CD4-positive, alpha-beta memory T cell (primary cell): ENCODE measurements at regions not wholly inside any gene's neighbourhood (a gene's known extent, or its start where the extent isn't known, plus 50 kb on each side); places are given as distances from the start of the nearest gene placed in this dataset. TPM values are rescaled to one million over a fixed set of nuclear protein-coding genes. Genes with fewer than 3 reads are reported as not detected.
"Not testable (repeated sequence)": the region's sequence is repeated elsewhere in the genome, so short reads cannot be mapped to it uniquely, and the experiment has no call there.

Experiments
- CTCF ChIA-PET: fragments of 350-600 bp; sonication (Branson Sonifier 250); formaldehyde crosslinking; loops from one replicate; lab custom pipeline; 2021; ENCODE audit warnings: inconsistent platforms; ENCODE audit not compliant: partially characterized antibody; lab: Charles Lee
- POLR2A ChIA-PET: fragments of 350-600 bp; sonication (Branson Sonifier 250); formaldehyde crosslinking; loops from one replicate; lab custom pipeline; 2021; ENCODE audit not compliant: partially characterized antibody; lab: Charles Lee
- DNase-seq, 5 donors: peaks; one replicate each; pipeline versions ENCODE4 v3.0.0 to v3.0.0-alpha.2; 2020 to 2022; ENCODE audit warnings: mixed read lengths in 1 of 5
- H3K27ac ChIP-seq: one replicate; pipeline ENCODE4 v1.7.0; 2013; ENCODE audit warnings: low read depth, low read length
- H3K27me3 ChIP-seq: 2 replicates; pipeline ENCODE4 v1.7.0; 2013; ENCODE audit warnings: mild to moderate bottlenecking, low read length, moderate library complexity; ENCODE audit not compliant: insufficient read depth
- H3K36me3 ChIP-seq: 2 replicates; pipeline ENCODE4 v1.7.0; 2013; ENCODE audit warnings: mild to moderate bottlenecking, low read length, moderate library complexity; ENCODE audit not compliant: insufficient read depth
- H3K4me1 ChIP-seq: 2 replicates; pipeline ENCODE4 v1.7.0; 2013; ENCODE audit warnings: mild to moderate bottlenecking, low read length, moderate library complexity; ENCODE audit not compliant: insufficient read depth
- H3K4me3 ChIP-seq, 2 donors: one replicate each; pipeline ENCODE4 v1.7.0; 2013; ENCODE audit warnings: low read length in 2 of 2, mild to moderate bottlenecking in 1 of 2
- H3K9me3 ChIP-seq, 2 donors: one replicate each; pipeline ENCODE4 v1.7.0; 2013; ENCODE audit warnings: low read length in 2 of 2, control low read depth in 1 of 2; ENCODE audit not compliant: control insufficient read depth in 1 of 2
- H3K27ac Mint-ChIP-seq, 7 donors: one replicate each; pipeline ENCODE4 v1.8.0; 2020 to 2021; ENCODE audit warnings: mixed read lengths in 7 of 7, mild to moderate bottlenecking in 6 of 7, inconsistent platforms in 3 of 7, moderate library complexity in 3 of 7
- H3K27me3 Mint-ChIP-seq, 2 donors: one replicate each; pipeline ENCODE4 v1.8.0; 2020 to 2021; ENCODE audit warnings: mixed read lengths in 2 of 2
- H3K36me3 Mint-ChIP-seq, 2 donors: one replicate each; pipeline ENCODE4 v1.8.0; 2020 to 2021; ENCODE audit warnings: mixed read lengths in 2 of 2, inconsistent platforms in 1 of 2, mild to moderate bottlenecking in 1 of 2
- H3K4me1 Mint-ChIP-seq, 4 donors: one replicate each; pipeline ENCODE4 v1.8.0; 2020 to 2021; ENCODE audit warnings: mixed read lengths in 4 of 4, mild to moderate bottlenecking in 1 of 4
- H3K4me3 Mint-ChIP-seq, 8 donors: one replicate each; pipeline ENCODE4 v1.8.0; 2020 to 2021; ENCODE audit warnings: mixed read lengths in 8 of 8, mild to moderate bottlenecking in 7 of 8, moderate library complexity in 6 of 8, inconsistent platforms in 3 of 8
- H3K9me3 Mint-ChIP-seq, 8 donors: one replicate each; pipeline ENCODE4 v1.8.0; 2020 to 2021; ENCODE audit warnings: mixed read lengths in 8 of 8, mild to moderate bottlenecking in 5 of 8, inconsistent platforms in 3 of 8, moderate library complexity in 1 of 8
- intact Hi-C: fragments of 100-400 bp; cut with micrococcal nuclease; formaldehyde crosslinking; loops from one replicate; pipeline ENCODE4 v1.15.1; 2023
- microRNA-seq: library from miRNA; unstranded; fragments of <30 nt; microRNA quantifications from one replicate; pipeline ENCODE4 v1.2.0, GENCODE V29; 2021; ENCODE audit warnings: borderline replicate concordance, borderline number of aligned reads, borderline microRNAs expressed, mixed read lengths

DNA sequence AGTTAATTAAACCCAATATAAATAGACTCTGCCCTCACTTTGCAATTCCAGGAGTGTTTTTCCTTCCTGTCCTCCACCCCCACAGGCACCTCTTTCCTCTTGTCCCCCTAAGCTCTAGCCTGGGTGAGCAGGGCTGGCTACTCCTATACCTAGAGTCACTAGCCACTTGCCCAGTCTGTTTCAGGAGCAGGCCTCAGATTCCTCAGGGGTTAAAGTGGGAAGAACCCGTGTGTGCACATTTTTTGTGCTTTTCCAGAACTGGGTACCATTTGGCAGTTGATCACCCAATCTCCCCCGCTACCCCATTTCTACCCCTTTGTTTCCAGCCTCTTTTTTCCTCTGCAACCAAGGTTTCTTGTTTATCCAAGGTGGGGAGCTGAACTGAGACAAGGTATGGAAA lies 153.4 kb downstream of the OR4F15 start:
- H3K4me3 ChIP-seq, H3K36me3 ChIP-seq, H3K4me3 Mint-ChIP-seq, H3K27me3 ChIP-seq, H3K4me1 Mint-ChIP-seq, CTCF ChIA-PET, POLR2A ChIA-PET, H3K36me3 Mint-ChIP-seq, H3K27ac Mint-ChIP-seq, intact Hi-C loops, H3K27me3 Mint-ChIP-seq, H3K9me3 ChIP-seq, H3K27ac ChIP-seq, DNase-seq, H3K9me3 Mint-ChIP-seq, H3K4me1 ChIP-seq: not testable (repeated sequence)

DNA sequence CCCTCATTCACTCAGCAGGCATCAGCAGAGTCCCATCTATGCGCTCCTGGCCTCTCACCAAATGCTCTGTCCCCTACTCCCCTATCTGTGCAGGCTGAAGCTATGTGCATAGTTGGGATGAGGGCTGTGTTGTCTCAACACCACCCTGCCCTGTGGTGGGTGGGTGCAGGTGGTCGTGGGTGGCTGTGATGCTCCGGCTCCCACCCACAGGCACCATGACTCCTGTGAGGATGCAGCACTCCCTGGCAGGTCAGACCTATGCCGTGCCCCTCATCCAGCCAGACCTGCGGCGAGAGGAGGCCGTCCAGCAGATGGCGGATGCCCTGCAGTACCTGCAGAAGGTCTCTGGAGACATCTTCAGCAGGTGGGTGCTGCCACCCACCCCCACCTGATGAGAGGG lies 153.9 kb downstream of the OR4F15 start:
- H3K4me1 Mint-ChIP-seq, H3K36me3 ChIP-seq, intact Hi-C loops, H3K27me3 Mint-ChIP-seq, H3K27ac ChIP-seq, H3K4me1 ChIP-seq, H3K36me3 Mint-ChIP-seq, POLR2A ChIA-PET, H3K27me3 ChIP-seq, H3K4me3 ChIP-seq, CTCF ChIA-PET, H3K9me3 Mint-ChIP-seq, H3K9me3 ChIP-seq: not testable (repeated sequence)
- DNase-seq: peak in 1 of 5 donors; percentile 7
- H3K27ac Mint-ChIP-seq: peak overlapping the region in 1 of 7 donors; percentile 29
- H3K4me3 Mint-ChIP-seq: peak overlapping the region in 1 of 8 donors; percentile 21

GRCh38 chr15:101967364-101967763 lies 155.4 kb downstream of the OR4F15 start:
- H3K27ac ChIP-seq, intact Hi-C loops, H3K9me3 ChIP-seq, H3K27me3 ChIP-seq, CTCF ChIA-PET, H3K4me3 ChIP-seq, H3K4me3 Mint-ChIP-seq, H3K36me3 Mint-ChIP-seq, H3K36me3 ChIP-seq, H3K9me3 Mint-ChIP-seq, POLR2A ChIA-PET, H3K27ac Mint-ChIP-seq, H3K27me3 Mint-ChIP-seq, H3K4me1 ChIP-seq, DNase-seq, H3K4me1 Mint-ChIP-seq: not testable (repeated sequence)

GRCh38 chr15:101970605-101971004 lies 158.6 kb downstream of the OR4F15 start:
- H3K27ac ChIP-seq, DNase-seq, CTCF ChIA-PET, H3K4me3 Mint-ChIP-seq, H3K4me1 ChIP-seq, H3K27ac Mint-ChIP-seq, H3K27me3 Mint-ChIP-seq, H3K4me1 Mint-ChIP-seq, H3K36me3 ChIP-seq, H3K36me3 Mint-ChIP-seq, H3K4me3 ChIP-seq, POLR2A ChIA-PET, intact Hi-C loops, H3K9me3 ChIP-seq, H3K27me3 ChIP-seq, H3K9me3 Mint-ChIP-seq: not testable (repeated sequence)

GRCh38 chr15:101977281-101977680 lies 165.3 kb downstream of the OR4F15 start:
- H3K9me3 ChIP-seq, H3K4me3 Mint-ChIP-seq, H3K27me3 ChIP-seq, CTCF ChIA-PET, H3K36me3 Mint-ChIP-seq, H3K4me3 ChIP-seq, H3K9me3 Mint-ChIP-seq, H3K4me1 ChIP-seq, H3K4me1 Mint-ChIP-seq, H3K27me3 Mint-ChIP-seq, POLR2A ChIA-PET, H3K27ac Mint-ChIP-seq, H3K36me3 ChIP-seq, H3K27ac ChIP-seq, intact Hi-C loops, DNase-seq: not testable (repeated sequence)

DNA sequence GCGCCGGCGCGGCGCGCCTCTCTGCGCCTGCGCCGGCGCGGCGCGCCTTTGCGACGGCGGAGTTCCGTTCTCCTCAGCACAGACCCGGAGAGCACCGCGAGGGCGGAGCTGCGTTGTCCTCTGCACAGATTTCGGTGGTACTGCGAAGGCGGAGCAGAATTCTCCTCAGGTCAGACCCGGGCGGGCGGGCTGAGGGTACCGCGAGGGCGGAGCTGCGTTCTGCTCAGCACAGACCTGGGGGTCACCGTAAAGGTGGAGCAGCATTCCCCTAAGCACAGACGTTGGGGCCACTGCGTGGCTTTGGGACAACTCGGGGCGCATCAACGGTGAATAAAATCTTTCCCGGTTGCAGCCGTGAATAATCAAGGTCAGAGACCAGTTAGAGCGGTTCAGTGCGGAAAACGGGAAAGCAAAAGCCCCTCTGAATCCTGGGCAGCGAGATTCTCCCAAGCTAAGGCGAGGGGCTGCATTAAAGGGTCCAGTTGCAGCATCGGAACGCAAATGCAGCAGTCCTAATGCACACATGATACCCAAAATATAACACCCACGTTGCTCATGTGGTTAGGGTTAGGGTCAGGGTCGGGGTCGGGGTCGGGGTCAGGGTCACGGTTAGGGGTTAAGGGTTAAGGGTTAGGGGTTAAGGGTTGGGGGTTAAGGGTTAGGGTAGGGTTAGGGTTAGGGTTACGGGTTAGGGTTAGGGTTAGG lies 168.4 kb downstream of the OR4F15 start:
- H3K4me3 ChIP-seq, H3K4me3 Mint-ChIP-seq, H3K4me1 Mint-ChIP-seq, H3K27me3 Mint-ChIP-seq, H3K9me3 Mint-ChIP-seq, POLR2A ChIA-PET, H3K36me3 Mint-ChIP-seq, H3K9me3 ChIP-seq, H3K27ac ChIP-seq, H3K36me3 ChIP-seq, CTCF ChIA-PET, H3K27me3 ChIP-seq, H3K27ac Mint-ChIP-seq, H3K4me1 ChIP-seq, intact Hi-C loops: not testable (repeated sequence)
- DNase-seq: peak in 3 of 5 donors; percentile 14 to 33 (median 14)

Small RNAs in the stretch of these regions (microRNA-seq; reads per million reads assigned to microRNA genes)
- not detected for gene MIR1302-10
- gene MIR6859-3: not detected
